HG02852 (cell line): ENCODE measurements at regions not wholly inside any gene's neighbourhood (a gene's known extent, or its start where the extent isn't known, plus 50 kb on each side); places are given as distances from the start of the nearest gene placed in this dataset.
"Not testable (repeated sequence)": the region's sequence is repeated elsewhere in the genome, so short reads cannot be mapped to it uniquely, and the experiment has no call there.

Source experiments
- ATAC-seq: cut with Tn5 transposase; IDR thresholded peaks from one replicate; pipeline ENCODE4 v1.9.1; 2021; ENCODE audit warnings: mild to moderate bottlenecking, moderate library complexity; ENCODE audit not compliant: unreplicated experiment

DNA sequence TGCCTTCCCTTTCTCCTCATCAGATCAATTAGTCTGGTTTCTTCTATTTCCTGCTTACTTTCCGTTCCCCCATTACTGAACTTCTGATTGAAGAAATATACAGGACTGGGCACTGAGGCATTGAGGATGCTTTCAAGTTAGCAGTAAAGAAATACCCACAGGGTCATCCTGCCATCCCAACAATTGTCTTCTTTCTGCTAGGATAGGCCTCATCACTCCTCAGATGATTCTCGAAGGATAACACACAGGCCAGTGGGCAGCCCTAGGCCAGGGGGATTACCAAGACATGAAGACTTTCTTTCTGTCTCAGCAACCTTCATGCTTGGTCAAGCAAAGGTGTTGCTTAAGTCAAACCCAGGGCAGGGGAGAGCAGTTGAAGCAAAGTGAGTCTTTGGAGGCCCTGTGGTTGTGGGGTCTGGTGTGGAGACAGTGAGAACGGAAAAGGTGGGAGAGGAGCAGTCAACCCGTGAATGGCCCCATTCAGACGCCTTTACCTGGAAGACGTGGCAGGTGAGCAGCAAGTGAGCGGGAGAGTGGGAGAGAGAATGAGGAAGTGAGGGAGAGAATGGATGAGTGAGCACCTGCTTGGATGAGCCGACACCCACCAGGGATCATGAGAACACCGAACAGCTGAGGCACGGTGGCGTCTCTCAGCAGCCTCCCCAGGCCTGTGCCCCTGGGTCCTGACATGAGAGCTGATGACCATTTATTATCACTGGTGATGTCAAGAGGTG is 462.9 kb downstream of the PREX1 start:
- peak; percentile 73 for ATAC-seq

DNA sequence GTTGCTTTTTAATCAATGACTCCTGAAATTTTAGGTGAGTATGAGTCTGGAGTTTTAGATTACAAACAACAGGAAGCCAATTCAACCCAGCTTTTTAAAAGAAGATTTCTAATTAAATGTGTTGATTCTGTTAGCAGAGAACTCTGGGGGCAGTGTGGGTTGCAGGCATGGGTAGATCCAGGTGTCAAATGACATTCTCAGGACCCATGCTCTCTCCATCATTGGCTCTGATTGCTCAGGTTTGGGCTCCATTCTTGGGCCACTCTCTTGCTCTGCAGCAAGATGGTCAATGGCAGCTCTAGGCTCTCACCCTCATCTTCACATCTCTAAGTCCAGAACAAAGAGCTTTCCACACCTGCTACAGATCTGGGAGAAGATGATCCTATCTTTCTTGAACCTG is 463.7 kb downstream of the PREX1 start:
- no peak for ATAC-seq

DNA sequence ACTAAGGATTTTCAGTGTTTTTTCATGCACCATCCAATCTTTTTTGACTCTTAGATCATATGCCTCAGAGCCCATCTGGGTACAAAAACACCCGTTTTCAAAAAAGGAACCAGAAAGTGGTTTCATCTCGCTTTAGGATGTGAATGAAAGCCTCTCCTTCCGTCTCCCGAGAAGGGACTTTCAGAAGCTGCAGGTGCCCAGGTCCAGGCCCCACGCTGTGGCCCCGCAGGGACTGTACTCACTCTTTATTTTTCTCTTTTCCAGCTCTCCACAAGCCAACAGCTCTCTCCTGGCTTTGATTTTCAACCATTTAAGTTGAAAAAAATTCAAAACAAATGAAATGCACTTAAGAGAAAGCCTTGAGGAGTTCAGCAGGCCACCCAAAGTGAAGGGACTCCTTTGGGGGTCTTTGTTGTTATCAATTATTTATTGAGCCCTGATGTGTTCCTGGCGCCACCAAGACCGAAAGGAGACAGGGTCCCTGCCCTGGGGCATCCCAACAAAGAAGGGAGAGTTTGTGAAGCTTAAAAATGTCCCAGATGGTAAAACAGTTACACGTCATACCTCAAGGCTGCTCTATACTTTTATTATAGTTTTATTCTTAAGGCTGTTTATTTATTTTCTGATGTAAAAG is 467.3 kb downstream of the PREX1 start:
- no peak for ATAC-seq

DNA sequence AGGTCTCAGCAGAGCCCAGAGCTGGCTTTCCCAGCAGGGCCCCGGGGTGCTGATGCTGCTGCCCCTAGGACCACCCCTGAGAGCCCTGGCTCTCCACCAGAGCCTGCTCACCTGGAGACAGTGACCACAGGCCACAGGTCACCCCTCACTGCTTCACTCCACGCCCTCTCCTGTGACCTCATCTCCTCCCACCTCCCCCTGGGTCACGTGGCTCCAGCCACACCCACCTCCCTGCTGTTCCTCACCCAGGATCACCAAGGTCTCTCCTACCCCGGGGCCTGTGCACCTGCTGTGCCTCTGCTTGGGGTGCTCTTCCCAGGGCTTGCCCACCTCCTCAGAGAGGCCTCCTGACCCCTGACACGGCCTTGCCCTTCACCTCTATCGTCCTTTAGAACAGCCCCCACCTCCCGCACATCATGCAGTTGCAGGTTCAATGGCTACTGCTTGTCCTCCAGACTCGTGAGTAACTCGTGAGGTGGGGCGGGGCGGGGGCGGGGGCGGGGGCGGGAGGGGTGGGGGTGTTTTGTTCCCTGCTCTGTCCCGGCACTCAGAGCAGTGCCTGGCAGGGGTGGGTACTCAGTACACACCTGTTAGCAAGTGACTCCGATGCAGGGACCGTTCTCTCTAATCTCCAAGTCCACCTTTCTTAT is 468.0 kb downstream of the PREX1 start:
- no peak for ATAC-seq

DNA sequence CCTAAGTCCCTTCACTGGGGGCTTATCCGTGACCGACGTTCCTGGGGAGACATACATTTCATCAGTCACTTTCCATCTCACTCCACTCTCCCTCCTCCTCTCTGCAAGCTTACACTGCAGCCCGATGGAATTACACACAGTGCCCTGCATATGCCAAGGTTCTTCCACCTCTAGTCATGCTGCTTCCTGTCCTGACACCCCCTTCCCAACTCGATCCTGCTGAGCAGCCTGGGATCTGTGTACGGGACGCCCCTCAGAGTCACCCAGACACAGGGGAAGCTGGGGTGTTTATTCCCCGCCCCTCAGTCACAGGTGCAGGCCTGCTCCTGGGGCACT is 468.8 kb downstream of the PREX1 start:
- ATAC-seq: not testable (repeated sequence)

DNA sequence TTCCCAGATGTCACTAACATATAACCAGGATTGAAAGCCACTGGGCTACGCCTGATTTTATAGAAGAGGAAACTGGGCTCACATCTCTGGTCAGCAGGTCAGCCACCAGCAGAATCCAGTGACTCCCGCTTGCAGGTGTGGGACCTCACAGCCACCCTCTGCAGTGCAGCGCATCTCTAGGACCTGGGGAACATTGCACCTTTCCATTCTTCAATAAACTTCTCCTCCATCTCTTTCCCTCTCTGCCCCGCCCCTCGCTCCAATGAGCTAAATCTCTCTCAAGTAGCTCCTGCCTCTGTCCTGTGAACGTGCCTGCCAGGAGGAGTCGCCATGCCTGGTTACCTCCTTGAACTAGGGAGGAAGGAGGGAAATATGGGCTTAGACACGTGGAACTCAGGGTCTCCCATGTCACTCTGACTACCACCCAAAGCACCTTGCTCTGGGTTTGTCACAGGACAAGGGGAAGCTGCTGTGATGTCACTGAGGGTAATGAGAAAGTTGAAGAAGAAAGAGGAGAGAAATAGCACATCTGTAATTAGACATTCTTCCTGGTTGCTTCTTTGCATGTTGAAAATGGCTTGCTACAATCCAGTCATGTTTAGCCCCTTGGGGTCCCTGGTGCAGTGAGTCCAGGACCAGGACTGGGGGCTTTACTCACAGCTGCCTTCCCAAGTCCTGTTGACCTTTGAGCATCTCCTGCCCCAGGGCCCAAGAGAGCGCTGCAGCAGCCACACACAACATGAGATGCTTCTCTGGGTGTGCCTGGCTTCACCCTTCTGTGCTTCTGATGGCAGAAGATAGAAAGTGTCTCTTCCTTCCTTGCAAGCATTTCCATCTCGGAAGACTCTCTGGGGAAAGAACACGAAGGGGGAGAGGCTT is 469.4 kb downstream of the PREX1 start:
- ATAC-seq: no peak

DNA sequence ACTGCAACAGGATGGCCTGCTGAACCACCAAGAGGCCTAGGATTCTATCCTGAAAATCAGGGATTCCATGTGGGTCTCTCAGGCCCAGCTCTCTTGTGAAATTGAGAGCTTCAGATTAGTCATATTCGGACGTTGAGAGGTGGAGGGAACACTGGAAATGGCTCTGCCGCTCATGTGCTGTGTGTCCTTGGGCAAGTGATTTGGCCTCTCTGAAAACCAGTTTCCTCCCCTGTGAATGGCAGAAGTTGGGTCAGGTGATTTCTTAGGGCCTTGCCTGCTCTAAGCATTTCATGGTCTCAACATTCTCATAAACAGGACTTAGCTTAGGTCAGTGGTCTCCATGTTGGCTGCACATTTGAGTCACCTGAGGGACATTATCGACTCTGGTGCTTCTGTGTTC is 470.1 kb downstream of the PREX1 start:
- no peak for ATAC-seq

DNA sequence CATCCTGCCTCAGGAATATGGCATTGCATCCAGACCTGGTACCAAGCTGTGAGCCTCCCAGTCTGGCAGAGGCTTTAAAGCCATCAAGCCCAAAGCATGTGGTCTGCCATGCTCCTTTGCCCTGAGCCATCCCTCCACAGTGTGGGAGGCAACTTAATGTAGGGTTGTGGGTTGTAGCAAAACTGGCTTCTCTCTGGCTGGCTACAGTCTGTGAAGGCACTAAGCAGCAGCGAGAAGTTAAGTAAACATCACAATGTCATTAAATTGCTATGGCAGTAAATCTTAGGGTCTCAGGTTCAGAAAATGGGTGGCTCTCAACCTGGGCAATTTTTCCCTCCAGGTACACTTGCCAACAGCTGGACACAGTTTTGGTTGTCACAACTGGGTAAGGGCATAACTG is 472.9 kb downstream of the PREX1 start:
- ATAC-seq: no peak

DNA sequence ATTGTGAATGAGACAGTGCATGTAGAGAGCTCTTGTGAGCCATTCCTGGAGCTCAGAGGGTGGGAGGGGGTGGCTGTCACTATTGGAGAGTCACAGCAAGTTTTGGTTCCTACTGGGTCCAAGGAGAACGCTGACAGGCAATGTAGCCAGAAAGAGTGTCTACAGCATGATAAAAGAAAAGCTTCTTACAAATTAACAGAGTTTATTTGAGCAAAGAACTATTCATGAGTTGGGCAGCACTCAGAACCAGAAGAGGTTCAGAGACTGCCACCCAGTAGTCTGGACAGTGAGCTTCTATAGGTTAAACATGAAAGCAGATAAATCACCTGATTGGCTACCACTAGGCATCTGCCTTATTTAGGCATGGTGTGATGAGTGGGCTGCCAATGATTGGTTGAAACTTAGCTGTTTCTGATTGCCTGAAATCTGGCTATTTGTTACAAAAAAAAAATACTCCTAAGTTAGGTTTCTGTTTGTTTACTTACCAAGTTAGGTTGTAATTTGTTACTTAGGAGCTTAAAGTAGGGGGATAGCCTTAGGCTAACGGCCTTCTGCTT is 473.4 kb downstream of the PREX1 start:
- no peak for ATAC-seq

DNA sequence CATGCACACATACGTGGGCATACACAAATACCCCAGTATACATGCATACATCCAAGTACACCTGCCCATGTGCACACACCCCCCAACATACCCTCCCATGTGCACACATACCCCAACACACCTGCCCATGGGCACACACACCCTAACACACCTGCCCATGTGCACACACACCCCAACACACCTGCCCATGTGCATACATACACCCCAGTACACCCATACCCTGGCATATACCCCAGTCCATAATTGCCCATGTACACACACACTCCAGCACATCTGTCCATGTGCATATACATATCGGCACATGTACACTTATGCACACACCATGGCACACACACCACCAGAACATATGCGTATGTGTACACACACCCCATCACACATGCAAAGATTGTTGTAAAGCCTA is 475.2 kb downstream of the PREX1 start:
- no peak for ATAC-seq

DNA sequence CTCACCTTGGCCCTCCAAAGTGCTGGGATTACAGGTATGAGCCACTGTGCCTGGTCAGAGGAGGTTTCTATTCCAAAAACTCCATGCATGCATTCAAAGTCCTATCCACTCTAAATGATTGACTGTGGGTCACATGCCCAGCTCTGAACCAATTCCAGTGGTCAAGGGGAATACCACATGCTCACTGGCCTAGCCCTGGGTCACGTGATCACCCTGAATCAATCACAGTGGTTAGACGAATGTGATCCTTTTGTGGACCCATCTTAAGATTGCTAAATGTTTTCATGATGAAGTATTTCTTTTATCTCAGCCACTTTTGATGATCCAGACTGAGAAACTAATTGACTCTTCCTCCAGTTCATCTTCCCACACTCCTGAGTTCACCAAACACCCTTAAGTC is 475.8 kb downstream of the PREX1 start:
- no peak for ATAC-seq

DNA sequence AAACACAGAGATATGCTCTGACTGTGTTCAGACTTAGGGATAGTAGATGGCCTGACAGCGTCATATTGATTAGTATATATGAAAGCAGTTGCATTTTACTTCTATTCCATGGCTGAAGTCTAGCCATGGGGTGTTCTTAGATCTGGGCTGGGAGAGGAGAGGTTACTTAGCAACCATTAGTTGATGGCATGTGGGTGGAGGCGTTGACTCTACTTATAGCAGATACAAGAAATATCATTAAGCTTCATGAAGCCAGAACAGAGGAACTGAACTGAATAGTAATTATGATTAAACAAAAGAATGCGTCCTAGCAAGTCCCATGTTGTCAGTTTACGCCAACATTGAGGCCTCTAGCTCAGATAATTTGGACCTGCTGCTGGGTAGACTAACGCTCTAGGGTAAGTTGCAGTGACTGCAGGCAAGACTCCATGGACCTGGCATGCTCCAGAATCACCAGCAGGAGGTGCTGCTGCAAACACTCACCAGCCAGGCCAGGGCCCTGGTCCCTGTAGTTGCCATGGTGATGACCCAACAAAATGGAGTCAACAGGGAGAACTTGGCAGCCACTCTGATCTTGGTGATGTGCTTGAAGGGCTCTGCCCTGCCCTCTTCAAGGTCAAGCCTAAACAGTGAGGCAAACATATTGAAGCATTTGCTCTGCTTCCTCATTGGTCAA is 477.3 kb downstream of the PREX1 start:
- ATAC-seq: no peak

DNA sequence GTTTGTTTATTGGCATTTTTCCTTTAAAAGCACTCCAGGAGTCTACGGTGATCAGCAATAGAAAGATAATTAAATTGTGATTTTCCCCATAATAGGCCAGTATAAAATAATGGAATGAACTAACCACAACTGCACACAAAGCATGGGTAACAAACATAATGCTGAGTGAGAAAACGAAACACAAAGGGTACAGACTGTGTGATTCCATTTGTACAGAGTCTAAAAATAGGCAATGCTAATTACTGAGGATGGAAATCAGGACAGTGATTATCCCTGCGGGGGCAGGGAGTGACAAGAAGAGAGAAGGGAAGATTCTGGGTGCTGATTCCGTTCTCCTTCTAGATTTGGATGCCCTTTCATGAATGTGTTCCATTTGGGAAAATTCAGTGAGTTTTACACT is 478.1 kb downstream of the PREX1 start:
- no peak for ATAC-seq

DNA sequence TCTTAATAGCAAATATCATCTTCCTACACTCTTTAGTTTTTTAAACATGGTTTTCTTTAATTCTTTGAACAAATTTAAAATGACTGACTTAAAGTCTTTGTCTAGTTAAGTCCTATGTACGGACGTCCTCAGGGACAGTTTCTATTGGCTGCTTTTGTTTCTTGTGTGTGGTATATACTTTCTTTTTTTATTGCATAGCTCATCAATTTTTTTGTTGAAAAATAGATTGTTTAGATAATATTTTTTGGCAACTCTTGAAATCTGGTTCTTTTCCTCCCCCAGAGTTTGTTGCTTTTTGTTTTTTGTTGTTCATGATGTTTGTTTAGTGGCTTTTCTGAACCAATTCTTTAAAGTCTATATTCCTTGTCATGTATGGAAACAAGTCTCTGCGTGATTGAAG is 479.8 kb downstream of the PREX1 start:
- ATAC-seq: no peak

DNA sequence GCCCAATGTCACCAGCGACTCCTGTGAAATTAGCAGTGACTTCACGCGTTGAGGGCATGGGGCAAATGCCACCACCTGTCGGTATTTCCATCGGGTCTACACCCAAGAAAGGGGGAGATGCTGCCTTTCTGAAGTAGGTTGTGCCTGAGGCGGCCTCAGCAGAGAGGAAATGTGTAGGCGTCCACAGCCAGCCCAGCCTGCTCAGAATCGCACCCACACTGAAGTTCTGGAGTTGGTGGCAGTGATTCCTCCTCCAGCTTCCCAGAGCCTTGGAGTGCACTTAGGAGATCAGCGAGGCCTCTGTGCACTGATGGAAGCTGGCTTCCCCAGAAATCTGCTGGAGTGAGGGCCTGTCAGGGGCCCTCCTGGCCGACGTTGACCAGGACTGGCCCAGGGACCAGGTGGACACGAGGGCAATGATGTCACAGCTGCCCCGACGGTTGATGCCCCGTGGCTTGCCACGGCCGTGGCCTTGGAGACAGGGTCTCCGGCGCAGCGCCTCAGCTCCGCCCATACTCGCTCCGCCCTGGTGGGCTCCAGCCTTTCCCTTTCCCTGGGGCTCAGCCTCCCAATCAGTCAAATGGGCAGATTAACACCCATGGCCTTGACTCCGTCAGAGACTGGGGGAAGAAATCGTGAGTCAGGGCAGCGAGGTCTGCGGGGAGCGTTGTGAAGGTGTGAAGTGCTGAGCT is 484.8 kb downstream of the PREX1 start:
- ATAC-seq: no peak

DNA sequence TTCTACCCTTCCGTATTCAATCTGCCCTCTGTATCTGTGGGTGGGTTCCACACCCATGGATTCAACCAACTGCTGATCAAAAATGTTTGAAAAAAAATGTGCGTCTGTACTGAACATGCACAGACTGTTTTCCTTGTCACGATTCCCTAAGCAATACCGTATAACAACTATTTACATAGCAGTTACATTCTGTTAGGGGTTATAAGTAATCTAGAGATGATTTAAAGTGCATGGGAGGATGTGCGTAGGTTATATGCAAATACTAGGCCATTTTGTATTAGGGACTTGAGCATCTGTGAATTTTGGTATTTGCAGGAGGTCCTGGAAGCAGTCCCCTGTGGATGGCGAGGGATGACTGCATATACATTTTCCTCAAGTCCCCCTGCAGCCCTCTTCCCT is 486.9 kb downstream of the PREX1 start:
- ATAC-seq: no peak

DNA sequence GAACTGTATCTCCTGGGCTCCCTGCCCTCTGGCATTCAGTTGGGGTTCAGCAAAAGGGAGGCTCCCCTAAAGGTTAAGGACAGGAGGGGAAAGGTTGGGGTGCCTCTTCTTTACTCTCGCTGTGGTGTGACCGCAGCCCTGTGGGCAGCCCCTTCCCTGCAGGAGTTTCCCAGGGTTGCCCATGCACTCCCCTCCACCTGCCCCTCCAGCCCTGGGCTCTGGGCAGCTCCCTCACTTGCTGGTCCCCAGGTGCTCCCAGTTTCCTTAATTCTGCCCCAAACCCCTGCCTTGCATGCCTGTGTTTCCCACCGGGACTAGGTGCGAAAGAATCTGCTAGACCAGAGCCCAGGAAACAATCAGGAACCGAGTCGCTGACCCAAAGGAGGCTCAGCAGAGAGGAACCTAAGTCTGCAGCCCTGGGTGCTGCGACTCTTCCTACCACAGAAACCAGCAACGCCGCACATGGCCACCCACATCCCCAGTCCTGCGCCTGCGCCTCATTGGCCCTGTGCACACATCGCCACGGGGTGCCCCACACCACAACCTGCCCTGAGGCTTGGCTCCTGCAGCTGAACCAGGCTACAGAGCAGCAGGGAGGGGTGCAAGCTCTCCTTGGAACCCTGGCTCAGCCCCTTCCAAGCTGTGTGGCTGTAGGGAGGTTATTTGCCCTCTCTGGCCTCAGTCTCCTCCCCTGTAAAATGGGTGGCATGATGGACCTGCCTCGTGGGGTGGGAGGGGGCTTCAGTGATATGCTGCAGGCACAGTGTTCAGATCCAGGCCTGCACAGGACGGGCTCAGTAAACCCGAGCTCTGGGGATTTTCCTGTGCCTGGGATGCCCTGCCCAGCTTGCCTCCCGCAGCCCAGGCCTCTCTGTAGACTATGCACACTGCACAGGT is 487.6 kb downstream of the PREX1 start:
- ATAC-seq: no peak

DNA sequence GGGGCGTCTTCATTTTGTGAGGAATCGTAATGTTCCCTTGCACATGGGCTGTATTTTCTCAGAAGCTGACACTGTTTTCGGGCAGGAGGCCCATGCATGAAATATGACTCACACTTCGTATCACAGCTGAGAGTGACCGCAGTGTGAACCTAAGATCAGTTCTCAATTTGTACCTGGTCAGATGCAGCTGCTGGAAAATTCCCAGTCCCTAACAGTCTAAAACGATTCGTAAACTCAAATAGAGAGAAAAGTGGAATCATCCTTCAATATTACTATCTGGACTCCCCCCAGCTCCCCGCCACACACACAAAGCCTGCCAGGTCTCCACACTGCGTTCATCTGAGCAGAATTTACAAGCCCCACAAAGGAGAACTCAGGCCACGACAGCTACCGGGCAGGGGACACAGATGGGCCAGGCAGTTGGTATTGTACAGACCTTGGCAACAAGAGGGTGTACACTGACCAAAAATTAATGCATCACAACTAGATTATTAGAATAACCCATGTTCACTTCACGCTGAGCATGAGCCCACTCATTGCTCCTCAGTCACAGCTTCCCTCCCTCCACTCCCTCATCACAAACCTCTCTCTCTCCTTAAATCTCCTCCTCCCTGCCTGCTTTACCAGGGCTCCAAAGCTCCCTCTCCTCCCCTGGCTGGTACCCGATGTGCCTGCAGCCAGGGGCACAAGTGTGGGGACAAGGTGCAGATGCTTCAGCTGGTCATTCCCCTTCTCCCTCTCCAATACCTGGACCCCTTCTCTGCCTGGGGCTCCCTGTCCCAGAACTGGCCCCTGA is 488.4 kb downstream of the PREX1 start:
- ATAC-seq: no peak
